Left ventricle myocardium superior (tissue), 1 donor: ENCODE measurements at regions not wholly inside any gene's neighbourhood (a gene's known extent, or its start where the extent isn't known, plus 50 kb on each side); places are given as distances from the start of the nearest gene placed in this dataset.
"Not testable (repeated sequence)": the region's sequence is repeated elsewhere in the genome, so short reads cannot be mapped to it uniquely, and the experiment has no call there.

ENCODE experiments used
- ATAC-seq: fragments of 200-7000 bp; cut with Tn5 transposase; one replicate; pipeline ENCODE4 v1.9.1; 2020; ENCODE audit warnings: mild to moderate bottlenecking, moderate library complexity
- DNase-seq: peaks from one replicate; pipeline ENCODE4 v3.0.0-alpha.2; 2020
- intact Hi-C: fragments of 100-400 bp; cut with micrococcal nuclease; formaldehyde crosslinking; loops from one replicate; pipeline ENCODE4 v1.11.0; 2022
- donor health status: DM: no; HTN: yes; CAD: no; lungs with severe emphysema.

DNA sequence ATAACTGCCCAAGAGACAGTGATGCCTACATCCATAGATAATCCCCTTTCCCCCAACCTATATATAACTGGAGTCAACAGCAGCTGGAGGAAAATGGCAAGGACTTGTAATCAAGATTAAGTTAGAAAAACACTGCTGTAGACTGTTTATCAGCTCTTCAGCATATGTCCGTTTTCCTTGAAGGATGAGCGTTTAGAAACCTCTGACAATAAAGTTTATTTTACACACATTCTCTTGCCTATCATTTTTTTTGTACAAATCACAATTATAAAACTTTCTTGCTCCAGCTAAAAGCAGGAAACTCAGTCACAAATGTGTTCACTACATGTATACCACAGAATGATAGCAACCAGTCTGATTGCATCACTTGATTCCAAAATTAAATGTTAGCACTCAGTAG lies 50.8 kb downstream of the PPIAL4G start:
- ATAC-seq, DNase-seq, intact Hi-C loops: not testable (repeated sequence)

GRCh38 chr1:148429856-148430255 lies 53.2 kb downstream of the PPIAL4G start:
- ATAC-seq, DNase-seq, intact Hi-C loops: not testable (repeated sequence)

- ATAC-seq, intact Hi-C loops, DNase-seq: not testable (repeated sequence)
These were observed 56.0 kb downstream of the PPIAL4G start for GRCh38 chr1:148426940-148427611.

DNA sequence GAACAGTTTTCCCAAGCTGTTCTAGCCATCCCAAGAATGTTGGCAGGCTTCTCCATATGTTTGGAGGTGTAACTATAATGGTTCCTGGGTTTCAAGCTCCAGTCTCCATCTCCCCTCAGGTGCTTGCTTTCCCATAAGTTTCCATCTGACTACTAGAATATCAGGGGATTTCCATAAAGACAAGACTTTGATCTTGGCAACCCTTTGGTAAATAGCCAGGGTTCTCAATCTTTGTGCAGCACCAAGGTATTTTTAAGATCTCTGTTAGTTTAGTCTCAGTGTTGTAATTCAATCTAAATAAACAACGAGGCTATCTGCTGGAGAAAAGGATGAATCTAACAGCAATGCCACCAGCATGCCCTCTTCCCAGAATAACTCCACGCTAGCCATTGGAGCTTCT lies 56.7 kb downstream of the PPIAL4G start:
- DNase-seq, intact Hi-C loops, ATAC-seq: not testable (repeated sequence)

- intact Hi-C loops, DNase-seq: not testable (repeated sequence)
- peak; percentile 56 for ATAC-seq
These were observed 58.7 kb downstream of the PPIAL4G start for GRCh38 chr1:148424143-148425003.

GRCh38 chr1:148422921-148423320 lies 60.2 kb downstream of the PPIAL4G start:
- DNase-seq, intact Hi-C loops, ATAC-seq: not testable (repeated sequence)

DNA sequence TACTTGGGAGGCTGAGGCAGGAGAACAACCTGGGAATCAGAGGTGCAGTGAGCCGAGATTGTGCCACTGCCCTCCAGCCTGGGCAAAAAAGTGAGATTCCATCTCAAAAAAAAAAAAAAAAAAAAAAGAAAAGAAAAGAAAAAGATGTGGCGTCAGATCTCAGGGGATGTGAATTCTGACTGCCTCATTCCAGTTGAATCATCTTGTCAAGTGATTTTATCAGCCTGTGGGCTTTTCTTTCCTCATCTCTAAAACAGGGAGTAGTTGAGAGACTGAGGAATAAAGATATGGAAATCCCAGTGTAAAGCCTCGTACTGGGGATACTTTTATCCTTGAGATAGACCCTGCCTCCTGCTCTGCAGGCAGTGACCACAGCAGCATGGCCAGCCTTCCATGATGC lies 65.9 kb downstream of the PPIAL4G start:
- DNase-seq, intact Hi-C loops: not testable (repeated sequence)

DNA sequence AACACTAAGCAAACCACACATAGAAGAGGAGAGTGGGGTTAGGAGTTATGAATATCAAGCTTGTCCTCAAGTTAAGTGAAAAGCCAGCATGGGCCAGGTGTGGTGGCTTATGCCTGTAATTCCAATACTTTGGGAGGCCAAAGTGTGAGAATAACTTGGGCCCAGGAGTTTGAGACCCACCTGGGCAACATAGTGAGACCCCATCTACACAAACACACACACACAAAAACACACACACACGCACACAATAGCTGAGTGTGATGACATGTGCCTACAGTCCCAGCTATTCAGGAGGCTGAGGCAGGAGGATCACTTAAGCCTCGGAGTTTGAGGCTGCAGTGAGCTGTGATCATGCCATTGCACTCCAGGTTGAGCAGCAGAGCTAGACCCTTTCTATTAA lies 69.7 kb downstream of the PPIAL4G start:
- DNase-seq, ATAC-seq, intact Hi-C loops: not testable (repeated sequence)

More for the DNA sequence above, 65.9 kb downstream of the PPIAL4G start:
- not testable (repeated sequence) for ATAC-seq

DNA sequence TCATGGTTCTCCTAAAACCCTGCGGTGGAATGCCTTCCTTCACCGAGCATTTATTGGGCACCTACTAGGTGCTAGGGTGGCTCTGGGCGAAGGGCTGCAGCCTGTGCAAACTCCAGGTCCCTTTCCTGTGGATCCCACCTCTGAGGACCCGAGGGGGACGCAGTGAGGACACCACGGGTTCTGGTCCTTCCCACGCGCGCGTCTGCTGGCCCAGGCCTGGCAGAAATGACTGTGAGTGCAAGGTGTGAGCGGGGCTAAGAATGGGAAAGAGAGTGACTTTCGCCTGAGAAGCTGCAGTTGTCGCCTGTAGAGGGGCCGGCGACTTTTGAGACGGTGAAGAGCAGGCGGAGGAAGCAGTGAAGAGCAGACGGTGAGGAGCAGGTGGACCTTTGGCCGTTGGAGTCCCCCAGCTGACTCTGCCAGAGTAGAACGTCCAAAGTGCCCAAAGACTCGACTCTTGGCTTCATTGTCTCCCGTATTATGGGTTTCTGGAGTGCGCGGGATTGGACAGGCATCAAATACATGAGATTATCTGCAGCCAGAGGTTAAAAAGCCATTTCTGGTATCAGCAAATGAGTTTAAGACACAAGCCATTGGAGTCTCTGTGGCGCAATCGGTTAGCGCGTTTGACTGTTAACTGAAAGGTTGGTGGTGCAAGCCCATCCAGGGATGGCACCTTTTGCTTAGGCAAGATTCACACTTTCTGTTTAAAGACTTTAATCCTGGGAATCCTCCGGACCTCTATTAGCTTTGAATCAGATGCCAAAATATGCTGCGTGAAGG lies 78.1 kb downstream of the PPIAL4G start:
- ATAC-seq, DNase-seq, intact Hi-C loops: not testable (repeated sequence)

DNA sequence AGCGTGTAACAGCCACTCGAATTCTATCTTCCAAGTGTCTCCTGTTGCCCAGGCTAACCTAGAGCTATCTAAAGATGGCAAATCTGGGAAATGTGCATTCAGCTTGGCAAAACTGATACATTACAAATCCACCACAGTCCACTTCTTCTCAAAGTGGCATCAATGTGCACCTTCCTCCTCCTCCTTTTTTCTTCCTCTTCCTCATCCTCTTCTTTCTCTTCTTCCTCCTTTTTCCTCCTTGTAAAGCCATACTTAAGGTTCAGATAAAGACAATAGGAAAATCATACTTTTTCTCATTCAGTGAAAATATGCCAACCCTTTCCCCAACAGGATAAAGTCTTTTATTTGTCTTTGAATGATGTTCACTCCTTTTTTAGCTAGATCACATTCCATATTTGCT lies 79.2 kb downstream of the PPIAL4G start:
- DNase-seq, intact Hi-C loops, ATAC-seq: not testable (repeated sequence)

DNA sequence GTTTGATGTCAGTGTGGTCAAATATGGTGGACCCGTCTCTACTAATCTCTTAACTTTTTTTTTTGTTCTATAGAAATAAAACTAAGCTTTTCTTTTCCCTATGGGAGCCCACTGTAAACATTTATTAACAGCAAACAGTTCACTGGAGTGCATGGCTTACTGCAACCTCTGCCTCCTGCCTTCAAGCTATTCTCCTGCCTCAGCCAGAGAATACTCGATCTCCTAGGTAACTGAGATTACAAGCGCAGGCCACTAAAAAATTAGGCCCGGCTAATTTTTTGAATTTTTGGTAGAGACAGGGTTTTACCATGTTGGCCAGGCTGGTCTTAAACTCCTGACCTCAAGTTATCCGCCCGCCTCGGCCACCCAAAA lies 80.0 kb downstream of the PPIAL4G start:
- DNase-seq, intact Hi-C loops, ATAC-seq: not testable (repeated sequence)

GRCh38 chr1:148402152-148403084 lies 80.7 kb downstream of the PPIAL4G start:
- ATAC-seq (peak; percentile 98), DNase-seq (peak; percentile 86)
- intact Hi-C loops = not testable (repeated sequence)

DNA sequence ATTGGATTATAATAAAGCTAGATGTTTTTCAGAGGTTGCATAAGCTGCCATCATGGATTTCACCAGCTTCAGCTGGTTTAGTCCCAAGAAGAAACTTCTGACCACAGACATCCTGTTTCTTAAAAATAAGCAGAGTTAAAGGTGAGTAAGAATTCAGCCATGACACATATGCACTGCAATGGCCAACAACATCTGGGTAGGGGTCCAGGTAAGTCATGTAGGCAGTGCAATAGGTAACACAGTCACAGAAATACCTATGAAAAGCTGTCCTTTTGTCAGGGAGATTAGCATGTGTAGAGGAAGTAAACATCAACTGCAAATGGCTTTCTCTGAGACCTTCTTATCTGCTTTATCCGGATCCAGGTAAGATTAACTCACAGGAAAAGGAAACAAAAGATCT lies 85.6 kb downstream of the PPIAL4G start:
- intact Hi-C loops, ATAC-seq, DNase-seq: not testable (repeated sequence)

DNA sequence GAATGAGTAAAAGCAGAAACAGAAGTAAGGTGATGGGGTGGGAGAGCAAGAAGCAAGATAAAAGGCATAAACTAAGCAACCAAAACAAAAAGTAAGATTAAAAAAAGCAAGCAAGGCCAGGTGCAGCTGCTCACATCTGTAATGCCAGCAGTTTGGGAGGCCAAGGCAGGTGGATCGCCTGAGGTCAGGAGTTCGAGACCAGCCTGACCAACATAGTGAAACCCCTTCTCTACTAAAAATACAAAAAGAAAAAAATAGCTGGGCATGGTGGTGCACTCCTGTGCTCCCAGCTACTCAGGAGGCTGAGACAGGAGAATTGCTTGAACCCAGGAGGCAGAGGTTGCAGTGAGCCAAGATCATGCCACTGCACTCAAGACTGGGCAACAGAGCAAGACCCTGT lies 90.6 kb downstream of the PPIAL4G start:
- ATAC-seq, intact Hi-C loops, DNase-seq: not testable (repeated sequence)

DNA sequence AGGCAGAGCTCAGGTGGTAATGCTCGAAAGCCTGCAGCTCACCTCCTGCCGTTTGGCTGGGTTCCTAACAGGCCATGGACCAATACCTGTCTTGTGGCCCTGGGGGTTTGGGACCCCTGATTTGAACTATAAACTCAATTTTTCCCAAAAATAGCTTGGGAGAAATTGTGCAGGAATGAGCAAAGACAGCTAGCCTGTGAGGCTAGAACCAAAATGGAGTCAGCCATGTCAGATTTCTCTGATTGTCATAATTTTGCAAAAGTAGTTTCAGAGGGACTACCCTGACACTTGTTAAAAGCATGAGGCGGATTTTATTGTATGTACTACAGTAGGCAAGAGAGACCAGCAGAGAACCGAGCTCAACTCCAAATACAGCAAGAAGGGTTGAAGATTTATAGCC lies 91.8 kb downstream of the PPIAL4G start:
- intact Hi-C loops, ATAC-seq, DNase-seq: not testable (repeated sequence)

GRCh38 chr1:148389027-148389339 lies 94.1 kb downstream of the PPIAL4G start:
- ATAC-seq = no peak
- no peak for DNase-seq
- intact Hi-C loops = no loop called here

DNA sequence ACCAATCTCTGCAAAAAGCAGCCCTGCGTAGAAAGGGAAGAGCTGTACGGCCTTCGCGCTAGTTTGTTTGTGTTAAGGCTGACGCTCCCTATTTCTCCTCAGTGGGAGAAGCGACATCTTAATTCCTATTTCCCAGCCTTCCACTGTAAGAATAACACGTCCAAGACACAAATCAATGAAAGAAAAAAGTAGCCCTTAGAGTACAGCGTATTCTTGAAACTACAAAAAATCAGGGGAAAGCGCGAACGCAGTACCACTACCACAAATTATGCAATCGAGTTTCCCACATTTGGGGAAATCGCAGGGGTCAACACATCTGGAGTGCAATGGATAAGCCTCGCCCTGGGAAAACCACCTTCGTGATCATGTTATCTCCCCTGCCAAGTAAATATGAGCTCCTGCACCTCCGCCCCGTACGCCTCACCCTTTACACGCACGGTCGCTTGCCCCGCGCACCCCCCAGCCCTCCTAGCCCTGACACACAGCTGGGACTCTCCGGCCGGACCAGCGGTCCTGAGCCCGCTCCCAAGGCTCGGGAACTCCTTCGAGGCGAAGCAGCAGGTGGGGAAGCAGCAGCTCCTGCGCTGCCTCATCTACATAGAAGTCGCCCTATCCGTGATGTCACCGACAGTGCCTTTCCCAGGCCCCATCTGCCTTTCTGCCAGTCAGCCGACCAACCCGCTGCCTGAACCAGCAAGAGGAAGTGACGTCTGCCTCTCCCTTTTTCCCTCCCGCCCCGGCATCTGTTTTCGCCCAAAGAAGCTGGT lies 94.7 kb downstream of the PPIAL4G start:
- peak; percentile 86 for DNase-seq
- intact Hi-C loops = no loop called here
- peak; percentile 96 for ATAC-seq

GRCh38 chr1:148387949-148388259 lies 95.2 kb downstream of the PPIAL4G start:
- intact Hi-C loops, DNase-seq, ATAC-seq: not testable (repeated sequence)
